ENCODE measurements at regions not wholly inside any gene's neighbourhood (a gene's known extent, or its start where the extent isn't known, plus 50 kb on each side); places are given as distances from the start of the nearest gene placed in this dataset.
"Not testable (repeated sequence)": the region's sequence is repeated elsewhere in the genome, so short reads cannot be mapped to it uniquely, and the experiment has no call there.

- not testable (repeated sequence) for ATAC-seq (replicated peaks); H3K36me3 Mint-ChIP-seq (ENCODE audit: insufficient read depth); H3K27ac Mint-ChIP-seq; H3K4me3 Mint-ChIP-seq; H3K9me3 Mint-ChIP-seq; DNase-seq; H3K4me1 Mint-ChIP-seq (ENCODE audit: low read depth in 2 of 2)
- H3K27me3 Mint-ChIP-seq = peaks cover 17 to 19% of the 10 kb centered on the region in 2 donors
Observed at GRCh38 chr7:43059067-43059600, 53.3 kb upstream of the HECW1 start.

Data from effector memory CD8-positive, alpha-beta T cell (primary cell).